Astrocyte (in vitro differentiated cells and primary cell): ENCODE measurements at regions not wholly inside any gene's neighbourhood (a gene's known extent, or its start where the extent isn't known, plus 50 kb on each side); places are given as distances from the start of the nearest gene placed in this dataset.
A peak's percentile ranks its signal among the peaks of the same experiment; 100 is the strongest.

Experiments used
- DNase-seq: peaks from one replicate; pipeline ENCODE4 v3.0.0-alpha.2; 2010; ENCODE audit warnings: low read depth
- FAIRE-seq: peaks from 2 replicates; lab custom pipeline; 2011; peaks lifted over from hg19 to GRCh38; lab: Jason Lieb, UNC
- H2AFZ ChIP-seq: 2 replicates; pipeline ENCODE4 v1.6.0; 2012; ENCODE audit warnings: low read depth, low read length, inconsistent platforms
- H3K27ac ChIP-seq: 2 replicates; pipeline ENCODE4 v1.5.1; 2011; ENCODE audit warnings: low read depth, low read length, inconsistent platforms
- H3K27me3 ChIP-seq: 2 replicates; pipeline ENCODE4 v1.6.0; 2011; ENCODE audit warnings: low read length, inconsistent platforms; ENCODE audit not compliant: insufficient read depth
- H3K36me3 ChIP-seq: 2 replicates; pipeline ENCODE4 v1.5.1; 2011; ENCODE audit warnings: low read length, inconsistent platforms; ENCODE audit not compliant: insufficient read depth
- H3K4me1 ChIP-seq: 2 replicates; pipeline ENCODE4 v1.5.1; 2011; ENCODE audit warnings: low read length, inconsistent platforms; ENCODE audit not compliant: insufficient read depth
- H3K4me2 ChIP-seq: 2 replicates; pipeline ENCODE4 v1.6.0; 2012; ENCODE audit warnings: low read length, inconsistent platforms
- H3K4me3 ChIP-seq: 2 replicates; pipeline ENCODE4 v1.5.1; 2011; ENCODE audit warnings: low read depth, mild to moderate bottlenecking, low read length, inconsistent platforms; ENCODE audit not compliant: insufficient read depth
- H3K79me2 ChIP-seq: 2 replicates; pipeline ENCODE4 v1.6.0; 2012; ENCODE audit warnings: mild to moderate bottlenecking, low read length, inconsistent platforms; ENCODE audit not compliant: insufficient read depth
- H3K9ac ChIP-seq: 2 replicates; pipeline ENCODE4 v1.6.0; 2012; ENCODE audit warnings: mild to moderate bottlenecking, low read length, inconsistent platforms
- H3K9me3 ChIP-seq: 2 replicates; pipeline ENCODE4 v1.5.1; 2012; ENCODE audit warnings: low read depth, mild to moderate bottlenecking, low read length, inconsistent platforms; ENCODE audit not compliant: insufficient read depth
- H4K20me1 ChIP-seq: 2 replicates; pipeline ENCODE4 v1.6.0; 2012; ENCODE audit warnings: low read length, inconsistent platforms; ENCODE audit not compliant: insufficient read depth
- H3K27ac Mint-ChIP-seq: one replicate; pipeline ENCODE4 v1.8.0; 2021; ENCODE audit warnings: mild to moderate bottlenecking, mixed read lengths; ENCODE audit not compliant: unreplicated experiment
- H3K27me3 Mint-ChIP-seq: one replicate; pipeline ENCODE4 v1.8.0; 2021; ENCODE audit warnings: low read depth, mixed read lengths; ENCODE audit not compliant: unreplicated experiment
- H3K36me3 Mint-ChIP-seq: one replicate; pipeline ENCODE4 v1.8.0; 2021; ENCODE audit warnings: low read depth, mixed read lengths; ENCODE audit not compliant: unreplicated experiment
- H3K4me1 Mint-ChIP-seq: one replicate; pipeline ENCODE4 v1.8.0; 2021; ENCODE audit warnings: low read depth, mixed read lengths; ENCODE audit not compliant: unreplicated experiment
- H3K4me3 Mint-ChIP-seq: one replicate; pipeline ENCODE4 v1.8.0; 2021; ENCODE audit warnings: mild to moderate bottlenecking, moderate library complexity, mixed read lengths; ENCODE audit not compliant: unreplicated experiment
- H3K9me3 Mint-ChIP-seq: one replicate; pipeline ENCODE4 v1.8.0; 2021; ENCODE audit warnings: mild to moderate bottlenecking, mixed read lengths; ENCODE audit not compliant: unreplicated experiment
- CTCF ChIP-seq: IDR thresholded peaks from 2 replicates; pipeline ENCODE4 v1.5.1; 2011; ENCODE audit warnings: low read depth, mild to moderate bottlenecking, inconsistent platforms, low read length, moderate library complexity; ENCODE audit not compliant: insufficient read depth
- EZH2 ChIP-seq: IDR thresholded peaks from 2 replicates; pipeline ENCODE4 v1.6.1; 2012; ENCODE audit warnings: mild to moderate bottlenecking, low read length, inconsistent platforms; ENCODE audit not compliant: insufficient read depth

- Mint-ChIP-seq H3K4me1 (peaks cover 29% of the 10 kb centered on the region), H3K4me3 (no peak overlapping the region), H3K27me3 (no peaks in the 10 kb centered on the region), H3K27ac (no peak overlapping the region), H3K36me3 (no peaks in the 10 kb centered on the region), H3K9me3 (peaks cover 4% of the 10 kb centered on the region)
- TF ChIP-seq EZH2 = no peak
- TF ChIP-seq CTCF = no peak
- Histone ChIP-seq H3K36me3 (no peaks in the 10 kb centered on the region), H3K9ac (no peak overlapping the region), H3K4me3 (no peak overlapping the region), H3K27me3 (no peaks in the 10 kb centered on the region), H3K9me3 (no peaks in the 10 kb centered on the region), H2AFZ (no peak overlapping the region), H3K27ac (no peak overlapping the region), H3K4me2 (no peak overlapping the region), H3K4me1 (peaks cover 18% of the 10 kb centered on the region), H3K79me2 (no peaks in the 10 kb centered on the region), H4K20me1 (no peaks in the 10 kb centered on the region)
- FAIRE-seq (peak; percentile 49), DNase-seq (peak; percentile 43)
Observed at GRCh38 chr14:53517270-53517960, 364.3 kb upstream of the DDHD1 start.

GRCh38 chr14:53516261-53516774, 363.2 kb upstream of the DDHD1 start:
- no peaks in the 10 kb centered on the region for H3K27me3 Mint-ChIP-seq
- H3K4me3 ChIP-seq = no peak overlapping the region
- H3K4me2 ChIP-seq = peak overlapping the region; percentile 44
- FAIRE-seq (peak; percentile 85), DNase-seq (peak; percentile 80)
- no peaks in the 10 kb centered on the region for H3K36me3 Mint-ChIP-seq
- H3K27ac ChIP-seq = no peak overlapping the region
- no peaks in the 10 kb centered on the region for H4K20me1 ChIP-seq
- peak overlapping the region; percentile 64 for H3K27ac Mint-ChIP-seq
- peaks cover 18% of the 10 kb centered on the region for H3K4me1 ChIP-seq
- no peaks in the 10 kb centered on the region for H3K27me3 ChIP-seq
- H3K4me1 Mint-ChIP-seq = peaks cover 29% of the 10 kb centered on the region
- no peaks in the 10 kb centered on the region for H3K9me3 ChIP-seq
- no peaks in the 10 kb centered on the region for H3K79me2 ChIP-seq
- no peak overlapping the region for H2AFZ ChIP-seq
- no peak overlapping the region for H3K9ac ChIP-seq
- H3K4me3 Mint-ChIP-seq = no peak overlapping the region
- no peaks in the 10 kb centered on the region for H3K9me3 Mint-ChIP-seq
- TF ChIP-seq CTCF (no peak), EZH2 (no peak)
- no peaks in the 10 kb centered on the region for H3K36me3 ChIP-seq

- peak overlapping the region; percentile 37 for H3K27ac Mint-ChIP-seq
- H3K36me3 Mint-ChIP-seq = no peaks in the 10 kb centered on the region
- no peak overlapping the region for H3K9ac ChIP-seq
- no peak overlapping the region for H3K4me2 ChIP-seq
- no peak overlapping the region for H3K4me3 ChIP-seq
- peaks cover 29% of the 10 kb centered on the region for H3K4me1 Mint-ChIP-seq
- no peaks in the 10 kb centered on the region for H3K36me3 ChIP-seq
- H3K4me1 ChIP-seq = peaks cover 18% of the 10 kb centered on the region
- H3K9me3 ChIP-seq = no peaks in the 10 kb centered on the region
- no peaks in the 10 kb centered on the region for H3K27me3 ChIP-seq
- H3K27me3 Mint-ChIP-seq = no peaks in the 10 kb centered on the region
- H4K20me1 ChIP-seq = no peaks in the 10 kb centered on the region
- H3K4me3 Mint-ChIP-seq = no peak overlapping the region
- TF ChIP-seq EZH2 = no peak
- TF ChIP-seq CTCF = no peak
- no peaks in the 10 kb centered on the region for H3K79me2 ChIP-seq
- no peaks in the 10 kb centered on the region for H3K9me3 Mint-ChIP-seq
- no peak overlapping the region for H2AFZ ChIP-seq
- FAIRE-seq (no peak), DNase-seq (peak; percentile 39)
- no peak overlapping the region for H3K27ac ChIP-seq
Observed at GRCh38 chr14:53515276-53515675, 362.2 kb upstream of the DDHD1 start.
